Aorta (tissue), 5 donors: ENCODE measurements at regions not wholly inside any gene's neighbourhood (a gene's known extent, or its start where the extent isn't known, plus 50 kb on each side); places are given as distances from the start of the nearest gene placed in this dataset.

Experiments used
- ATAC-seq: fragments of 200-7000 bp; cut with Tn5 transposase; one replicate; pipeline ENCODE4 v1.9.1; 2022; ENCODE audit warnings: moderate library complexity; ENCODE audit not compliant: low FRiP score
- DNase-seq, 2 donors: peaks; one replicate each; pipeline ENCODE4 v3.0.0-alpha.2; 2020
- H3K27ac ChIP-seq, 2 donors: one replicate each; pipeline ENCODE4 v1.5.1; 2013; ENCODE audit warnings: low read length in 2 of 2, mild to moderate bottlenecking in 2 of 2, moderate library complexity in 2 of 2, control low read depth in 1 of 2, inconsistent platforms in 1 of 2, low read depth in 1 of 2
- H3K27me3 ChIP-seq, 2 donors: one replicate each; pipeline ENCODE4 v1.6.1; 2013; ENCODE audit warnings: control low read depth in 1 of 2, low read length in 1 of 2, mild to moderate bottlenecking in 1 of 2, moderate library complexity in 1 of 2; ENCODE audit not compliant: insufficient read depth in 2 of 2, control insufficient read depth in 1 of 2
- H3K36me3 ChIP-seq, 2 donors: one replicate each; pipeline ENCODE4 v1.6.1; 2013; ENCODE audit warnings: control low read depth in 1 of 2, low read length in 1 of 2, mild to moderate bottlenecking in 1 of 2; ENCODE audit not compliant: insufficient read depth in 2 of 2, control insufficient read depth in 1 of 2
- H3K4me1 ChIP-seq, 2 donors: one replicate each; pipeline ENCODE4 v1.6.1; 2013; ENCODE audit warnings: low read length in 2 of 2, control low read depth in 1 of 2, mild to moderate bottlenecking in 1 of 2, moderate library complexity in 1 of 2; ENCODE audit not compliant: insufficient read depth in 2 of 2, control insufficient read depth in 1 of 2
- H3K4me3 ChIP-seq, 2 donors: one replicate each; pipeline ENCODE4 v1.5.1; 2013; ENCODE audit warnings: low read length in 2 of 2, control low read depth in 1 of 2, mild to moderate bottlenecking in 1 of 2
- H3K9me3 ChIP-seq: one replicate; pipeline ENCODE4 v1.6.1; 2013; ENCODE audit warnings: mild to moderate bottlenecking, low read length; ENCODE audit not compliant: control insufficient read depth
- WGBS, 2 donors: extraction: QIAGEN DNeasy Blood & Tissue Kit; methylation state at CpG; one replicate each; pipeline ENCODE4 v1.1.7; 2013; 5-methylcytosine and 5-hydroxymethylcytosine counted together
- intact Hi-C, 2 donors: fragments of 100-400 bp; cut with DNase I; formaldehyde crosslinking; loops; one replicate each; pipeline versions ENCODE4 v1.14.2 to v1.15.0; 2022
- donor health status: healthy with polysubstance abuse.
- donor health status: Bipolar disorder and iron deficiency.
- donor health status: DM: no; HTN: no; CAD: no.
- donor health status: DM: no; HTN: no; CAD: no.
- donor health status: DM: yes; HTN: yes; CAD: no.

DNA sequence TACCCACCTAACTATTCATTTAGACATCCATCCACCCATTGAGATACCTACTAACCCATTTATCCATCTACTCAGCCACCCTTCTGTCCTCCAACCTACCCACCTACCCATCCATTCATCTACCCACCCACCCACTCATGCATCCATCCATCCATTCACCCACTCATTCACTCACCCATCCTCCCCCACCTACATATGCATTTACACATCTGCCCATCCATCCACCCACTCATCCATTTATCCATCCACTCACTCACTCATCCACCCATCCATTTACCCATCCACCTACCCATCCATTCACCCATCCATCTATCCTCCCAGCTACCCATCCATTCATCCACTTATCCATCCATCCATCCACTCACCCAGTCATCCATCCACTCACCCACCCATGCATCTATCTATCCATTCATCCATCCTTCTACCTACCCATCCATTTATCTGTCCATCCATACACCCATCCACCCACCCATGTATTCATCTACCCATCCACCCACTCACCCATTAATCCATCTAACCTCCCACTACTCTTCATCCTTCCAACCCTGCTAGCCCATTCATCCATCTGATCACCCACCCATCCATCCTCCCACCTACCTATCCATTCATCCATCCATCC lies 378.7 kb downstream of the CTTN start:
- intact Hi-C loops: no loop called here
- no peaks in the 10 kb centered on the region for H3K27me3 ChIP-seq

DNA sequence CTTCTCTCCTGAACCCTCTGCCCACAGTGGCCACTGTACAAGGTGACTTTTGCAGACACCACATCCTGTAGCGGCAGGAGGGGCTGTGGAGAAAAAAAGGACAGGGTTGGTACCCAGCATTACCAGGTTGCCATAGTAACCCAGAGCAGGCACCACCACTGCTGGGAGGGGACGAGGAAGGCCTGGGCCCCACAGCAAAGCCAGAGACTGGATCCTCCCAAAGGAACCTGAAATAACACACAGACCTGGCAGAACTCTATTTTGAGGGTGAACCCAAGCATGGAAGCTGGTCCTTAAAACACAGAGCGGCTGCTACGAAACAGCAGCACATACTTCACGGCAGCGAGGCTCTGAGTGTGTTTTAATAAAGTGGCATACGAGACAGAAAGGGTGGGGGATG lies 380.6 kb downstream of the CTTN start:
- WGBS, 2 donors: 15 to 27% methylated on average over 7 of the region's 7 CpGs
- H3K9me3 ChIP-seq: no peaks in the 10 kb centered on the region
- H3K36me3 ChIP-seq: no peaks in the 10 kb centered on the region
- DNase-seq (peak in 1 of 2 donors; percentile 28), ATAC-seq (no peak)
- H3K27ac ChIP-seq: no peak overlapping the region
- H3K27me3 ChIP-seq: no peaks in the 10 kb centered on the region
- intact Hi-C loops: no loop called here
- H3K4me3 ChIP-seq: no peak overlapping the region
- H3K4me1 ChIP-seq: no peaks in the 10 kb centered on the region

More for the DNA sequence above, 378.7 kb downstream of the CTTN start:
- no peak overlapping the region for H3K4me3 ChIP-seq
- H3K4me1 ChIP-seq: no peaks in the 10 kb centered on the region
- no peaks in the 10 kb centered on the region for H3K36me3 ChIP-seq
- ATAC-seq: no peak
- DNase-seq: no peak
- H3K9me3 ChIP-seq: no peaks in the 10 kb centered on the region
- H3K27ac ChIP-seq: no peak overlapping the region

DNA sequence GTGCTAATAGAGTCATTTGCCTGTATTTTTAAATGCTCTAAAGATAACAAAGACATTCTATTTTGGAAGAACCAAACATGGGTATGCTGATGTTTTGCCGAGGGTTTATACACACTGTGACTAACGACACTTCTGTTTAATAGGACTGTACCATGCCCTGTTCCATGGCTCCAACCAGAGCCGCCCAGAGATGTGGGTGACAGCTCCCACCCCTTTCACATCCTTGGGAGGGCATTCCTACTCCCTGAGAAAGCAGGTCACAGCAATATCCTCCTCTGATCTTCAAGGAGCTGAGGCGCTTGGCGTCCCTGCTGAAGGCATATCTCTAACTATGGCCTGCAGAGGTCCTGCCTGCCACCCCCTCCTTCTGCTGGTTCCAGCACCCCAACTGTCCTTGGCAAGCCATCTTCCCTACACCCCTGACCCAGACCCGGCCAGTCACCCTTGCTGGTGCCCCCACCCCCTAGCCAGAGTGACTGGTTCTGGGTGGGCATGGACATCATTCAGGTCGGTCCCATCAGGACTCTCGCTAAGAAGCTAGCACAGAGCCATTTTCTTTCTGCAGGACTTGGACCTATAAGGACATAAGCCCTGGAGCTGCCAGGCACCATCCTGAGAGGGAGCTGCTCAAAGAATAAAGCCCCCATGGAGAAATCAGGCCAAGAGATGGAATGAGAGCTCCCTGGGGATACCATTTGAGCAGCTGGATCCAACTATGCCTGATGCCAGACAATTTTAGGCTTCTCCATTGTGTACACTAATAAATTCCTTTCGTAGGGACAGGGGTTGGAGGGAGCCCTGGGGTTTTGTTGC lies 381.3 kb downstream of the CTTN start:
- DNase-seq (peak in 1 of 2 donors; percentile 57), ATAC-seq (no peak)
- intact Hi-C loops: no loop called here
- H3K4me3 ChIP-seq: no peak overlapping the region
- no peaks in the 10 kb centered on the region for H3K4me1 ChIP-seq
- no peaks in the 10 kb centered on the region for H3K36me3 ChIP-seq
- H3K27me3 ChIP-seq: no peaks in the 10 kb centered on the region
- no peaks in the 10 kb centered on the region for H3K9me3 ChIP-seq
- no peak overlapping the region for H3K27ac ChIP-seq
- 67 to 73% methylated on average over 9 of the region's 9 CpGs for WGBS, 2 donors

DNA sequence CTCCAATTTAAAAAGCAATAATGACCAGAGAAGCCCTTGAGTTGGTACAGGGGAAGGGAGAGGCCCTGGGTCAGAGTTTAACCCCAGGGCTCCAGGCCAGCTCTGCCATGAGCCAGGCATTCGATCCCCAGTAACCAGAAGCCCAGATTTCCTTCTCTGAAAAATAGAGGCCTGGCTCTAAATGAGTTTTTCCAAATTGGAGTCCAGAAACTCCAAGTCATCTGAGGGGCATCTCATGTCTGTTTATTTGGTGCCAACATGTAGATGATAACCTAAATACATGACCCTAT lies 381.9 kb downstream of the CTTN start:
- no peak for DNase-seq
- no peaks in the 10 kb centered on the region for H3K27me3 ChIP-seq
- H3K27ac ChIP-seq: no peak overlapping the region
- no peak overlapping the region for H3K4me3 ChIP-seq
- ATAC-seq: no peak
- 52 to 62% methylated on average over 1 of the region's 1 CpG for WGBS, 2 donors
- H3K4me1 ChIP-seq: no peaks in the 10 kb centered on the region
- intact Hi-C loops: no loop called here
- no peaks in the 10 kb centered on the region for H3K9me3 ChIP-seq
- no peaks in the 10 kb centered on the region for H3K36me3 ChIP-seq

DNA sequence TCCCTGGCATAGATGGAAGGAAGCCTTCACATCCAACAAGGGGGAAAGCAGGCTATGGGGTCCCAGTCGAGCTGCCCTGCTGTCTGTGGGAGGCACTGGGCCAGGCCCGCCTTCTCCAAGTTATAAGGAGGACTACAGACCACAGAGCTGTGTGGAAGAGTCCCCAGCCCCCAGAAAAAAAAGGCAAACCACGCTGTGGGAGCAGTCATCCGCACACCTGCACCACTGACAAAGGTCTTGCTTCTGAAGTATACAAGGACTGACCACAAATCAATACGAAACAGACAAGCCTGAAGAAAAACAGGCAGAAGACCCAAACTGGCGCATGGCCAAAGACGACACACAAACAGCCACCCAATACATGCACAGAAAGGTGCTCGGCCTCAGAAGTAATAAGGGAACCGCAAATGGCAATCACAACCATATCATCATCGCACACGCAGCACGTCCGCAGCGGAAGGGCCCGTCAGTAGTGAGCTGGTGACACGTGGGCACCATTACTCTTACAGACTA lies 384.1 kb downstream of the CTTN start:
- H3K4me1 ChIP-seq: no peaks in the 10 kb centered on the region
- H3K36me3 ChIP-seq: no peaks in the 10 kb centered on the region
- no peaks in the 10 kb centered on the region for H3K9me3 ChIP-seq
- ATAC-seq: no peak
- no peak overlapping the region for H3K27ac ChIP-seq
- no peaks in the 10 kb centered on the region for H3K27me3 ChIP-seq
- no peak overlapping the region for H3K4me3 ChIP-seq
- intact Hi-C loops: no loop called here
- WGBS, 2 donors: 69 to 74% methylated on average over 16 of the region's 16 CpGs
- peak in 1 of 2 donors; percentile 52 for DNase-seq

DNA sequence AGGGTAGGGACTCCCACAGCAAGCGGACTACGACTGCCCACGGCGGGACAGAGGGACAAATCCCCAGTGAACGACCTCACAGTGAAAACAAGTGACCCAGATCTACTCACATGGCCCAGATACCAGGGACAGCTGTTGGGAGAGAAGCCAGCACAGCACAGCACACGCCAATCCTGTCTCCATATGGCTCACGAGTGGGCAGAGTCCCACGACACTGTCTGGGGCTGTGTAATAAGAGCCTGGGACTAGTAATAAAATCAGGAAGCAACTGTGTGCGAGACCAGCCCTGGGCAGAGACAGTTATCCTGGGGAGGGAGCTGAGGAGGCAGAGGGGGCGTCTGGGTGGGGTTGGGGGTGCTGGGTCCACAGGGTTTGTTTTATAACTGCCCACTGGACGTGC lies 385.0 kb downstream of the CTTN start:
- H3K27ac ChIP-seq: no peak overlapping the region
- H3K27me3 ChIP-seq: no peaks in the 10 kb centered on the region
- no peaks in the 10 kb centered on the region for H3K36me3 ChIP-seq
- no peak overlapping the region for H3K4me3 ChIP-seq
- no peaks in the 10 kb centered on the region for H3K9me3 ChIP-seq
- DNase-seq (peak in 1 of 2 donors; percentile 39), ATAC-seq (no peak)
- no peaks in the 10 kb centered on the region for H3K4me1 ChIP-seq
- WGBS, 2 donors: 30 to 37% methylated on average over 11 of the region's 11 CpGs
- intact Hi-C loops: no loop called here

DNA sequence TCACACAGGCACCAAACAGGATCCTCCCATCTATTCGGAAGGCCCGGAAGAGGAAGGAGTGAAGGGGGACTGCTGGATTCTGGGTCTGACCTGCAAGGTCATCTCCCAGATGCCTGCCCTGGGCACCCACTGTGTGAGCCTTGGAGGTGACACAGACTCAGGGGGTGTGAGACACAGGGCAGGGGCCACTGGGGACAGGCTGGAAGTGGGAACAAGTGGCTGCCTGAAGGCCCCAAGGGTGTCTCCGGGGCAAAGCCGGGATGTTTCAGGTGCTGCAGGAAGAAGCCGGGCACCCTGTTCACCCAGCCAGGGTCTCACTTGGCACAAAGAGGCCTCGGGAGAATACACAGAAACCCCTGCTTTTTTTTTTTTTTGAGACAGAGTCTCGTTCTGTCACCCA lies 385.5 kb downstream of the CTTN start:
- Histone ChIP-seq H3K27me3 (no peaks in the 10 kb centered on the region), H3K9me3 (no peaks in the 10 kb centered on the region), H3K36me3 (no peaks in the 10 kb centered on the region), H3K4me3 (no peak overlapping the region), H3K4me1 (no peaks in the 10 kb centered on the region), H3K27ac (no peak overlapping the region)
- intact Hi-C loops: no loop called here
- DNase-seq: peak in 1 of 2 donors; percentile 59
- WGBS, 2 donors: 87 to 90% methylated on average over 7 of the region's 7 CpGs
- ATAC-seq: no peak

DNA sequence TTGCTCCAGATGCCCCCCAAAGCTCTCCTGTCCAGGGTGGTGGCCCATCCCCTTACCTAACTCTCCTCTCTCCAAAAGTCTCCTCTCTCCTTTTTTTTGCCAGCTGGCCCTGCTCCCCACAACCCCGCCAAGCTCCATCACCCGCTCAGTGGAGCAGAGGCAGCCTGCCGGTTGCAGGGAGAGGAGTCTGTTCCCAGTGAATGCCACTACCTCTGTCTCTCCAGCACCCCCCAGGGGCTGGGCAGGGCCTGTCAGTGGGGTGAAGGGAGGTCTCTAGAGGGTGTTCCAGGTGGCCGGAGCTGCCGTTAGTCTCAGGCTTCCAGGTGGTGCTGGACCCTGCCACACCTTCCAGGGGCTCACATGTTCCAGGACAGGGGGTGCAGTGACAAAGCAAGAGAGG lies 387.0 kb downstream of the CTTN start:
- intact Hi-C loops: no loop called here
- WGBS, 2 donors: 81 to 84% methylated on average over 5 of the region's 5 CpGs
- Histone ChIP-seq H3K9me3 (no peaks in the 10 kb centered on the region), H3K36me3 (no peaks in the 10 kb centered on the region), H3K27me3 (no peaks in the 10 kb centered on the region), H3K4me1 (no peaks in the 10 kb centered on the region), H3K27ac (no peak overlapping the region), H3K4me3 (no peak overlapping the region)
- ATAC-seq (no peak), DNase-seq (peak in 1 of 2 donors; percentile 69)

DNA sequence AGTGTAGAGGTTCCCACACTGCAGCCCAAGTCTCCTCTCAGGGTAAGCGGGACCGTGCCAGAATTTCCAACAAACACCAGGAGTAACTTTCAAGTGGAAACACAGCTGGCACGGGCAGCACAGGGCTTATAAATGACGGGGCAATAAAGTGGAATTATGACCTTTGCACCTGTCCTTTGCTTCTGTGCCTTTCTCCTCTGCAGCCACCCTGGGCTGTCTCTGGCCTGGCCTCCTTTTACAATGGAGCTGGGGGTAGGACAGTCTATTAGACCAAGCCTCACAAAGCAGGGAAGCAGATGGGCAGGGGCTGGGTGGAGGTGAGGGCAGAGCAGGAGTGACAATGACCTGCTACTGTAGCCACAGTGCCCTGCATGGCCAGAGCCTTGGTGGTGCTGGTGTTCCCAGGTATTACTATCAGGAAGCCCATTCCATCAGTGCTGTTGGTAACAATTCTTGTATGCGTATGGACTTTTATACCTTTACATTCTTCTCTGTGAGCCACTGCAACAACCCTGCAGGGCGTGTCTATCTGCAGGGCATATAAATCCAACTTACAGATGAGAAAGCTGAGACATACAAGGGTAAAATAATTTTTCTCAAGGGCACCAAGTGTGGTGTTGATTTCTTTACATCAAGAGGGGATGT lies 387.8 kb downstream of the CTTN start:
- no peaks in the 10 kb centered on the region for H3K36me3 ChIP-seq
- no peak overlapping the region for H3K4me3 ChIP-seq
- no peak for DNase-seq
- no peaks in the 10 kb centered on the region for H3K27me3 ChIP-seq
- no peak for ATAC-seq
- intact Hi-C loops: no loop called here
- no peaks in the 10 kb centered on the region for H3K4me1 ChIP-seq
- H3K27ac ChIP-seq: no peak overlapping the region
- H3K9me3 ChIP-seq: peaks cover 3% of the 10 kb centered on the region
- 70 to 74% methylated on average over 6 of the region's 6 CpGs for WGBS, 2 donors
